HG03045 (cell line): ENCODE measurements at regions not wholly inside any gene's neighbourhood (a gene's known extent, or its start where the extent isn't known, plus 50 kb on each side); places are given as distances from the start of the nearest gene placed in this dataset.
A peak's percentile ranks its signal among the peaks of the same experiment; 100 is the strongest.
"Not testable (repeated sequence)": the region's sequence is repeated elsewhere in the genome, so short reads cannot be mapped to it uniquely, and the experiment has no call there.

Experiments
- ATAC-seq: cut with Tn5 transposase; IDR thresholded peaks from one replicate; pipeline ENCODE4 v1.9.1; 2021; ENCODE audit warnings: mild to moderate bottlenecking, moderate library complexity; ENCODE audit not compliant: unreplicated experiment

- no peak for ATAC-seq
Measured at GRCh38 chr4:18635531-18635930, 614.0 kb upstream of the LCORL start.

DNA sequence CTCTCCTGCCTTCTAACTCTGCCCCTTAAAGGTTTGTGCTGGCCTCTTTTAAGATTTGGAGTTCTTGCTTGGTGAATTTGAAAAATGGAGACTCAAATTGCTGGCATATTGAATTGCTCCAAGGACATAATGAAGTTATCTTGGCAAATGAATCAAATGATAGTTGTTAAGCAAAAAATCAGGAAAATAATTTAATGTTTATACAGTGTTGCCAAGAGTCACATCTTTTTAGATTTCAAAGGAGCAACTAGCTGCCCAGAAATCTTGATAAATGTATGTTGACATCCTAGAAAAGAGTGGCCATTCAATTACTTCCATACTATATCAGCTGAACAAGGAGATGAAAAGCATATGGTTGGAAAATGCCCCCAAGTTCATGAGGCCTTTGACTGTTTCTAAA, 610.0 kb upstream of the LCORL start:
- no peak for ATAC-seq

GRCh38 chr4:18630218-18631110, 608.9 kb upstream of the LCORL start:
- ATAC-seq = no peak

GRCh38 chr4:18627447-18628005, 606.0 kb upstream of the LCORL start:
- ATAC-seq = no peak

DNA sequence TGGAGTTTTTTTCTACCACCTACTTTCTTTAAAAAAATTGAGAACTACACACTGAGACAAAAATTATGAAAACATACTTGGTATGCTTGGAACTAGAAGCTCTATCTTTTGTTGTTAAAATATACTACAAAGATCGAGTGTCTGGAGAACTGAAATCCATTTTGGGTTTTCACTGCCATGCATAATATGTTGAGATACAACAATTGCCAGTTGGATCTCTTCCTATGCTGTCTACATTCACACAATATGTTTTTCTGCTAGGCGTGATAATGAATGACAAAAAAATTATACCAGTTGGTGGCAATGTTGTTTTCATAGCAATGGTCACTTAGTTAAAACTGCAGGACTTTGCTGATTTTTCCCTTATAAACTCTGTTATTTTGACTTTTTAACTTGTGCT, 605.4 kb upstream of the LCORL start:
- no peak for ATAC-seq

DNA sequence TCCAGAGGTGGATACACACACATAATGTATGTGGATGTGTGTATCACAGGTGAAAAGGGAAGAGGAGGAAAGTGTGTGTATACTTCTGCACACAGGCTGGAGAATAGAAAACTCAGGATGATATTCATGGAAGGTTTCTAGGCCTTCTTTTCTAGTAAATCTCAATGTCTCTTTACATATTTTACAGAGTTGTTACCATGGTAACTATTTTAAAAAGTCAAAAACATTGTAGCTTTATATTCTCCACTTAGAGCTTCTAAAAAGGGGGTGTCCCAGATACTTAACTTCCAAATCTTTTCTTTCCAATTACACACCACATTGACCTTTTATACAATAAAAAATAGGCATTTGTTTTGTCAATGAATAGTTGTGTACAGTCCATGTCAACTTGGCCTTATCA, 604.8 kb upstream of the LCORL start:
- no peak for ATAC-seq

- ATAC-seq = no peak
Measured at GRCh38 chr4:18621186-18621585, 599.6 kb upstream of the LCORL start.

GRCh38 chr4:18616720-18617119, 595.2 kb upstream of the LCORL start:
- ATAC-seq = no peak

DNA sequence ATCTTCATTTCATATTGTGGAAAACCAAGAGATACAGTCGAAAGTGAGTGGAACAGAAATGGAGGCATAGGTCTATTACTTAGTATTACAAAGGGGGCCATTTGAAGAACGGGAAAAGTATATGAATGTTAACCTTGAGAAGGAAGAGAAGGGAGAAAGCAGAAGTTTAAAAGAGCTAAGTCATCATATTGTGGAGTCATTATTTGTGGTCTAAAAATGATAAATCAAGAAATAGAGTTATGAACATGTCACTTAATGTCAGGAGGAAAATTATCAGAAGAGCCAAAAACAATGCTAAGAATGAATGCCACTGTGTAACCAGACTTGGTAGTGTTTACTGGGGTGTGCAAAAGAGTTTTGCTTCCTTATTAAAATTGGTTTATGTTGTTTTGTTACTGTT, 589.5 kb upstream of the LCORL start:
- no peak for ATAC-seq

DNA sequence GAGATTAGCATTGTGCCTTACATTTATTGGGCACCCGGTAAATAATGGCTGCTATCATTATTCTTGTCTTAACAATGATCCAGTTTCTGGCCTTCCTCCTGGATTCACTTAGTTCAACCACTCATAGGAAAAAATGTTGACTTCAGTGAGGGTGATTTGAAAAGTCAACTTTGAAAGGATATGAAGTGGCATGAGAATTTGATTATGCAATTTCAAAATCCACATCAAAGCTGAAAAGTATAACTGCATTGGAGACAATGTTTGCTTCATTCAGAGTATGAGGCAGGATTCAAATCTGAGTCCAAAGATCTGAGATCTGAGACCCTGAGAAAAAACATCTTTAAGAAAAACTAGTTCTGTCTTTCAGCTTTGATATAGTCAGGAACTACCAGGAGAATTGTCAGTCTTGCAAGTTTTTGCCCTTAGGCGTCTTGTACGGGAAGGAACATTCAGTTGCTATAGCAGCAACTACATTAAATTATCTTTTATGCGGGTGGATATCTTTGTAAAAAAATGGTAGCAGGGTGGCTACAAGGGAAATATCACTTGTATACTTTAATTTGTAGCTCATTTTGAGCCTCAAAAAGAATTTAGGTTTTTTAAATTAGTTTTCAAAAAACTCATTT, 587.5 kb upstream of the LCORL start:
- ATAC-seq = no peak

- not testable (repeated sequence) for ATAC-seq
Measured at GRCh38 chr4:18602610-18603009, 581.1 kb upstream of the LCORL start.

DNA sequence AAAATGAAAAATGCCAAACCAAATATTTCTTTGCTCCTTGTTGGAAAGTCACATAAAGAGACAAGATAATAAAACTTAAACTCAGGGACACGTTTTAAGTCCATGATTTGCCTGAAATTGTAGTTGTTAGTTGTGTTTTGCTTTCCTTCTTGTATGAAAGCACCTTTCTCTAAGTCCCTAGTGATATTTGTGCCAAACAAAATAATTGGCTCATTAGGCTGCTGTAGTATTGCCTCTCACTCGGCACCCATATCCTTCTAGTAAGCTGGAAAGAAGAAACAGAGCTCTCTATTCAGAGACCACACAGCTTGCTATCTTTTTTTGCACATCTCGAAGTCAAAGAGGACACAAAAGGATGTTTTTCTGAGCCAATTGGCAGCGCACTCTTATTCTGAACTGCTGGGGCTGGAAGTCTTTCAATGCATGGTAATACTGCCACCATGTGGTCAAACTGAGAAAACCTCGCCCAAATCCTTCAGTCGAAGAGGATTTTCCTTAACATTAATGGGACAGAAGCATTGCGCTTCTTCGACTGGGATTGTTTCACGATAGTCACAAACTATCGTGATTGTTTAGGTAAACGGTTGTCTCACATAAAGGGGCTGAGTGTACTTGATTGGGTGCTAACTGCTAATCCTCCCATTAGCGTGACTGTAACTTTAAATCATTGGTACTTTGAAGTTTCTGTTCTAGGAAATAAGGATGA, 571.9 kb upstream of the LCORL start:
- ATAC-seq = peak; percentile 81

DNA sequence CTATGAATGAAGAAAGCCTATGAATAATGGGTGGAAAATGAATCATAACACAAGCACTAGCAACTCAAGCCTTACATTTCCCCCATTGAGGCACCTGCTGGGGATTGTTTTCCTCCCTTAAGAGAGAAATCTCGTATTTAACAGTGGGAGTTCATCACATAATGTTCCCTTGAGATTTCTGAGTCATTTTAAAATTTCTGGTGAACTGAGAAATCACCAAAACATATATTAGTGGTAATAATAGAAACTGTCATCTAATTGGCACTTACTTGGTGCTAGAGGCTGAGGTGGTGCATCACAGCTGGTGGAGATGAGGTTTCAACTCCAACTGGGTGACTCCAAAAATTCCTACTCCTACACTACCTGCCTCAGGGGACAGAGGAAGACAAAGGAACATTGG, 561.3 kb upstream of the LCORL start:
- ATAC-seq = no peak

DNA sequence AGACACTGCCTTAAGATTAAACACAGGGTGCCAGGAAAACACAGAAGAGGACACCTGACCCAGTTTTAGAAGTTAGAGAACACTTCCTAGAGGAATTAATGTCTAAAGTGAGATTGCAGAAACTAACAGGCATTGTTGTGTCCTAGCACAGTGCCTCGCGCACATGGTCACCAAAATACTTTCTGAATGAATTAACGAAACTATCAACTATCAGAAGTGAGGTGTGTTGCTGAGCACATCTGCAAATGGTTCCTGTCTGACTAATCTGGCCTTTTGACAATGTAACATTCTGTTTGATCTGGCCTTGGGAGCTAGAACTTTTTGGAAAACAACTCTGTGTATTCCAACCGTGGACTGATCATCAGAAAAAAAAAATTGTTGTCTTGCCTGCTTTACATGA, 556.8 kb upstream of the LCORL start:
- ATAC-seq = no peak

DNA sequence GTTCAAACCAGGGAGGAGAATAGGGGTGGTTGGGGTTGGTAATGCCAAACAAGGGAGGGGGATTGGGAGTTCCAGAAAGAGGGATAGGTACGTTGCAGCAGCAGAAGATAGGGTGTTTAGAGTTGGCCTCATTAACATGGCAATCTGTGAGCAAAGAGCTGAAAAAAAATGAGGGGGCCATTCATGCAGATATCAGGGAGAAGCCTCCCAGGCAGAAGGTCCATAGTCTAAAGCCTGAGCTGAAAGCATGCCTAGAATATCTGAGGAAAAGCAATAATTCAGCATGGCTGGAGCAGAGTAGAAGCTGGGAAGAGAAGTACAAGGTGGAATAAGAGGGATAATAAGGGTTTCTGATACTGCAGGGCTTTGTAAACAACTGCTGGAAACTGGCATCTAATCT, 550.9 kb upstream of the LCORL start:
- no peak for ATAC-seq

- no peak for ATAC-seq
Measured at GRCh38 chr4:18571301-18571761, 549.8 kb upstream of the LCORL start.

GRCh38 chr4:18570370-18570769, 548.8 kb upstream of the LCORL start:
- ATAC-seq = no peak

GRCh38 chr4:18568600-18568999, 547.0 kb upstream of the LCORL start:
- no peak for ATAC-seq

DNA sequence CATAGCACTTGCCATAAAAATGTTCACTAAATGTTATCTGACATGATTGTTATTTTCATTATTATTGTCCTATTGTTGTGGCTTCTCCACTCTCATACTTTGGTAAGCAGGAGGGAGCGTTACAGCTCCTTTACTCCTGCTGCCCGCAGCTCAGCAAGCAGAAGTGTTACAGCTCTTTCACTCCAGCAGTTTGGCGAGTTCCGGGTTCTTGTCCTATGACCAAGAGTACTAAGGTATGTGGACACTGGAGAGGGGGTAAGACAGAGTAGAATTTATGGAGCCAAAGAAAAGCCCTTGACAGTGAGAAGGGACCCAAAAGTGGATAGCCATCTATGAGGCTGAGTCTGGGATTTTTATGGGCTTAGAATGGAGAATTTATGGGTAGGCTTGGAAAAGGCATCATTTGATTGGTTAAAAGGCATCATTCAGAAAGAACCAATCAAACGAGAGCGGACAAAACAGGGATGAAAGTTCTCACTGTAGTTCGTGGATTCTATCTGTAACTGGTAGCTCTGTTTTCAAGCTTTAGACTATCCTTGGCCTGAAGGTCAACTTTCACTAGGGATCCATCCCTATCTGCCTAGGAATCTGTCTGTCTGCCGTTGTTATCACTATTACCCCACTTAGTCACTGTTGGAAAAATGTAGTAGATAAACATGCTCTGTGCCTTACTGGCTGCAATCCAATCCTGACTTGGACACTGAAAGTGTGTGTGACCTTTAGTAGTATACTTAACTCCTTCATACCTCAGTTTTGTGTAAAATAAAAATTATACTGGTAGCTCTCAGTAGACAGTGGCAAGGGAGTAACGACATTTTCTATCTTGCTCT, 545.6 kb upstream of the LCORL start:
- no peak for ATAC-seq

DNA sequence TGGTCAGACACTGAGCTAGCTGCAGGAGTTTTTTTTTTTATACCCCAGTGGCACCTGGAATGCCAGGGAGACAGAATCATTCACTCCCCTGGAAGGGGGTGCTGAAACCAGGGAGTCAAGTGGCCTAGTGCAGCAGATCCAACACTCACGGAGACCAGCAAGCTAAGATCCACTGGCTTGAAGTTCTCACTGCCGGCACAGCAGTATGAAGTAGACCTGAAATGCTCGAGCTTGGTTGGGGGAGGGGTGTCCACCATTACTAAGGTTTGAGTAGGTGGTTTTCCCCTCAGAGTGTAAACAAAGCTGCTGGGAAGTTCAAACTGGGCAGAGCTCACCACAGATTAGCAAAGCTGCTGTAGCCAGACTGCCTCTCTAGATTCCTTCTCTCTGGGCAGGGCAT, 537.9 kb upstream of the LCORL start:
- ATAC-seq = no peak

DNA sequence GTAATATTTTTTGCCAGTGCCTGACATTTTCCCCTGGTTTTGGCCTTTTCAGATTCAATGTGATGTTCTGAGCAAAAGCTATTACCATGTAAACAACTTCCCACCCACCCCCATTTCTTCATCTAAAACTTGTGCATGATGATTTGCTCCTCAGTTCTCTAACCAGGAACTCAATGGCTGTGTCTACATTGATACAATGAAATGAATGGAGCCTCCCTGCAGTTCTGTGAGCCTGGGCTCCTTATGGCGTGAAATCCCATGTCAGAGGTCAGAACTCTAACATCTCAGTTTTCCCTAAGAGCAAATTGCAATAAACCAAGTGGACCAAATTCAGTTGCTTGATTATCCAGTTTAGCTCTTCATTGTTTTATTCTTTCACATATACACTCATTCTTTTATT, 534.8 kb upstream of the LCORL start:
- no peak for ATAC-seq
